H1 (cell line): ENCODE measurements at regions not wholly inside any gene's neighbourhood (a gene's known extent, or its start where the extent isn't known, plus 50 kb on each side); places are given as distances from the start of the nearest gene placed in this dataset.

Experiments
- CTCF ChIA-PET: fragments of 300-600 bp; sonication (Branson Sonifier 250); formaldehyde crosslinking; loops from one replicate; lab custom pipeline; 2021; ENCODE audit not compliant: partially characterized antibody; lab: Charles Lee
- POLR2A ChIA-PET: fragments of 300-600 bp; sonication (Branson Sonifier 250); formaldehyde crosslinking; loops from one replicate; lab custom pipeline; 2021; ENCODE audit warnings: inconsistent platforms; ENCODE audit not compliant: partially characterized antibody; lab: Charles Lee
- DNase-seq, 2 experiments: peaks; one replicate each; pipeline versions ENCODE4 v3.0.0 to v3.0.0-alpha.2; 2010 to 2022; ENCODE audit warnings: low spot score in 2 of 2, low read depth in 1 of 2, mixed read lengths in 1 of 2
- FAIRE-seq: peaks from 2 replicates; lab custom pipeline; 2011; peaks lifted over from hg19 to GRCh38; lab: Jason Lieb, UNC
- H2AFZ ChIP-seq: 2 replicates; pipeline ENCODE4 v1.8.1; 2012; ENCODE audit warnings: low read length, inconsistent platforms
- H2AK5ac ChIP-seq: 2 replicates; pipeline ENCODE4 v1.6.1; 2013; ENCODE audit warnings: low read depth, low read length
- H2BK120ac ChIP-seq: replicated peaks from 2 replicates; pipeline ENCODE3; 2013; ENCODE audit warnings: low read depth, low read length, inconsistent platforms
- H2BK12ac ChIP-seq: 2 replicates; pipeline ENCODE4 v1.6.1; 2013; ENCODE audit warnings: low read depth, low read length
- H2BK15ac ChIP-seq: 2 replicates; pipeline ENCODE4 v1.6.1; 2013; ENCODE audit warnings: low read length
- H2BK20ac ChIP-seq: 2 replicates; pipeline ENCODE4 v1.6.1; 2013; ENCODE audit warnings: low read length
- H2BK5ac ChIP-seq: 2 replicates; pipeline ENCODE4 v1.6.1; 2013; ENCODE audit warnings: low read depth, low read length
- H3K14ac ChIP-seq: 2 replicates; pipeline ENCODE4 v1.6.1; 2013; ENCODE audit warnings: inconsistent platforms; ENCODE audit not compliant: insufficient read length
- H3K18ac ChIP-seq: 2 replicates; pipeline ENCODE4 v1.6.1; 2013; ENCODE audit warnings: low read length; ENCODE audit errors: extremely low read depth
- H3K23ac ChIP-seq: 2 replicates; pipeline ENCODE4 v1.6.1; 2013; ENCODE audit warnings: inconsistent platforms; ENCODE audit not compliant: insufficient read length
- H3K23me2 ChIP-seq: 2 replicates; pipeline ENCODE4 v1.6.1; 2013; ENCODE audit warnings: low read depth, low read length
- H3K27ac ChIP-seq: 2 replicates; pipeline ENCODE4 v1.6.1; 2011; ENCODE audit warnings: low read depth, low read length, inconsistent platforms
- H3K27me3 ChIP-seq, 4 experiments: replicated peaks in 1 of 4; 1 replicate in 1 of 4; 2 replicates in 3 of 4; pipeline versions ENCODE4 v1.6.1 to v1.8.1; 2011 to 2013; ENCODE audit warnings: low read length in 3 of 4, mild to moderate bottlenecking in 3 of 4, inconsistent platforms in 2 of 4, mixed read lengths in 2 of 4, moderate library complexity in 1 of 4; ENCODE audit not compliant: control insufficient read depth in 3 of 4, insufficient read depth in 3 of 4; ENCODE audit errors: extremely low read depth in 1 of 4
- H3K36me3 ChIP-seq, 4 experiments: 2 replicates each; pipeline versions ENCODE4 v1.6.1 to v1.8.1; 2011 to 2013; ENCODE audit warnings: mild to moderate bottlenecking in 4 of 4, low read length in 3 of 4, moderate library complexity in 2 of 4, control low read depth in 1 of 4, inconsistent platforms in 1 of 4; ENCODE audit not compliant: insufficient read depth in 4 of 4, control insufficient read depth in 2 of 4
- H3K4ac ChIP-seq: replicated peaks from 2 replicates; pipeline ENCODE3; 2013; ENCODE audit warnings: low read length, low read depth, mixed read lengths, inconsistent platforms; ENCODE audit not compliant: insufficient read length
- H3K4me1 ChIP-seq, 4 experiments: replicated peaks in 1 of 4; 1 replicate in 1 of 4; 2 replicates in 3 of 4; pipeline versions ENCODE4 v1.6.1 to v1.8.1; 2011 to 2013; ENCODE audit warnings: low read length in 3 of 4, inconsistent platforms in 2 of 4, mixed read lengths in 1 of 4; ENCODE audit not compliant: insufficient read depth in 4 of 4, control insufficient read depth in 3 of 4
- H3K4me2 ChIP-seq, 2 experiments: 2 replicates each; pipeline versions ENCODE4 v1.6.1 to v1.8.1; 2011 to 2013; ENCODE audit warnings: low read depth in 2 of 2, low read length in 2 of 2, control low read depth in 1 of 2, inconsistent platforms in 1 of 2, mild to moderate bottlenecking in 1 of 2; ENCODE audit not compliant: insufficient read depth in 1 of 2
- H3K4me3 ChIP-seq, 4 experiments: fragments of 200-600, 300-600 bp in 1 of 4; sonication (generic), shearing (Covaris generic), sonication (Bioruptor Twin) in 1 of 4; 2 replicates each; pipeline versions ENCODE4 v1.5.1 to v1.8.1; 2011 to 2016; ENCODE audit warnings: low read length in 4 of 4, low read depth in 3 of 4, control low read depth in 2 of 4, inconsistent platforms in 2 of 4, mild to moderate bottlenecking in 2 of 4, mixed read lengths in 1 of 4, moderate library complexity in 1 of 4; ENCODE audit not compliant: insufficient read depth in 2 of 4; ENCODE audit errors: extremely low read depth in 1 of 4
- H3K56ac ChIP-seq: replicated peaks from 2 replicates; pipeline ENCODE3; 2013; ENCODE audit warnings: low read depth, mild to moderate bottlenecking, mixed read lengths, low read length, inconsistent platforms; ENCODE audit not compliant: insufficient read length
- H3K79me1 ChIP-seq: 2 replicates; pipeline ENCODE4 v1.6.1; 2013; ENCODE audit warnings: low read depth, low read length, control low read depth
- H3K79me2 ChIP-seq, 2 experiments: 2 replicates each; pipeline versions ENCODE4 v1.6.1 to v1.8.1; 2012 to 2013; ENCODE audit warnings: low read length in 2 of 2, mild to moderate bottlenecking in 2 of 2, inconsistent platforms in 1 of 2; ENCODE audit not compliant: insufficient read depth in 2 of 2, control insufficient read depth in 1 of 2
- H3K9ac ChIP-seq, 4 experiments: replicated peaks in 1 of 4; 1 replicate in 1 of 4; 2 replicates in 3 of 4; pipeline versions ENCODE4 v1.6.1 to v1.8.1; 2011 to 2013; ENCODE audit warnings: low read depth in 3 of 4, low read length in 3 of 4, control low read depth in 2 of 4, mild to moderate bottlenecking in 2 of 4, moderate library complexity in 2 of 4, inconsistent platforms in 1 of 4; ENCODE audit errors: extremely low read depth in 1 of 4
- H3K9me3 ChIP-seq, 2 experiments: 2 replicates each; pipeline versions ENCODE4 v1.6.1 to v1.8.1; 2012 to 2013; ENCODE audit warnings: mild to moderate bottlenecking in 2 of 2, moderate library complexity in 2 of 2, control low read depth in 1 of 2, inconsistent platforms in 1 of 2, low read depth in 1 of 2, low read length in 1 of 2, mixed read lengths in 1 of 2; ENCODE audit not compliant: insufficient read depth in 2 of 2
- H4K20me1 ChIP-seq, 2 experiments: replicated peaks in 1 of 2; 2 replicates each; pipeline versions ENCODE3 to v1.8.1; 2011 to 2013; ENCODE audit warnings: inconsistent platforms in 2 of 2, low read length in 2 of 2, mild to moderate bottlenecking in 1 of 2; ENCODE audit not compliant: insufficient read depth in 2 of 2, control insufficient read depth in 1 of 2
- H4K5ac ChIP-seq: 2 replicates; pipeline ENCODE4 v1.6.1; 2013; ENCODE audit warnings: low read length, low read depth, mixed read lengths, inconsistent platforms; ENCODE audit not compliant: insufficient read length
- H4K8ac ChIP-seq: 2 replicates; pipeline ENCODE4 v1.8.0; 2013; ENCODE audit warnings: mild to moderate bottlenecking, moderate library complexity, low read length, inconsistent platforms; ENCODE audit not compliant: insufficient read depth; ENCODE audit errors: extremely low read depth
- H4K91ac ChIP-seq: replicated peaks from 2 replicates; pipeline ENCODE3; 2013; ENCODE audit warnings: low read length, mixed read lengths, inconsistent platforms; ENCODE audit not compliant: insufficient read length
- EP300 ChIP-seq, 2 experiments: IDR thresholded peaks; 1 replicate in 1 of 2; 2 replicates in 1 of 2; pipeline ENCODE4 v1.6.1; 2011 to 2012; ENCODE audit warnings: low read depth in 2 of 2, low read length in 2 of 2, mild to moderate bottlenecking in 2 of 2, borderline replicate concordance in 1 of 2, inconsistent platforms in 1 of 2, moderate library complexity in 1 of 2
- POLR2AphosphoS5 ChIP-seq: IDR thresholded peaks from 2 replicates; pipeline ENCODE4 v1.6.1; 2011; ENCODE audit warnings: low read depth, low read length
- RXRA ChIP-seq: IDR thresholded peaks from 2 replicates; pipeline ENCODE4 v1.6.1; 2011; ENCODE audit warnings: low read depth, mild to moderate bottlenecking, low read length, moderate library complexity; ENCODE audit not compliant: insufficient read depth

- H2AFZ ChIP-seq, result no peak overlapping the region
- no peak overlapping the region for H2AK5ac ChIP-seq
- no peak overlapping the region for H2BK20ac ChIP-seq
- no peak for TF ChIP-seq EP300 (IDR thresholded peaks at IDR 0.05; ENCODE audit: borderline replicate concordance in 1 of 2, low read depth in 2 of 2, low read length in 2 of 2)
- no peak for TF ChIP-seq RXRA
- no peak for TF ChIP-seq POLR2AphosphoS5
- no peak overlapping the region for H3K14ac ChIP-seq
- no peak overlapping the region for H4K8ac ChIP-seq
- H3K4me2 ChIP-seq, result no peak overlapping the region
- H3K36me3 ChIP-seq, result no peaks in the 10 kb centered on the region
- H3K4ac ChIP-seq, result no peak overlapping the region
- H3K4me3 ChIP-seq, result no peak overlapping the region
- H4K5ac ChIP-seq, result no peak overlapping the region
- H4K91ac ChIP-seq, result no peak overlapping the region
- H3K27me3 ChIP-seq, result no peaks in the 10 kb centered on the region
- H3K79me2 ChIP-seq, result no peaks in the 10 kb centered on the region
- no peak overlapping the region for H3K56ac ChIP-seq
- peaks cover 0 to 3% (median 3%) of the 10 kb centered on the region in 4 experiments; a peak in 6 of 7 replicates for H3K4me1 ChIP-seq
- DNase-seq (no peak), FAIRE-seq (no peak)
- no peak overlapping the region for H2BK15ac ChIP-seq
- no peak overlapping the region for H3K27ac ChIP-seq
- H3K18ac ChIP-seq, result no peak overlapping the region
- H3K9ac ChIP-seq, result no peak overlapping the region
- POLR2A ChIA-PET, result no interaction called here
- no peak overlapping the region for H2BK12ac ChIP-seq
- no peak overlapping the region for H2BK5ac ChIP-seq
- CTCF ChIA-PET, result no interaction called here
- H4K20me1 ChIP-seq, result no peaks in the 10 kb centered on the region
- no peak overlapping the region for H2BK120ac ChIP-seq
- no peak overlapping the region for H3K23ac ChIP-seq
- no peaks in the 10 kb centered on the region for H3K23me2 ChIP-seq
- H3K79me1 ChIP-seq, result no peaks in the 10 kb centered on the region
- peaks cover 4 to 11% of the 10 kb centered on the region in 2 experiments; a peak in 2 of 4 replicates for H3K9me3 ChIP-seq
Observed at GRCh38 chr2:180324182-180324581, 317.1 kb upstream of the CWC22 start.
